GM18907 (cell line): ENCODE measurements at regions not wholly inside any gene's neighbourhood (a gene's known extent, or its start where the extent isn't known, plus 50 kb on each side); places are given as distances from the start of the nearest gene placed in this dataset.

ENCODE experiments used
- ATAC-seq: cut with Tn5 transposase; IDR thresholded peaks from one replicate; pipeline ENCODE4 v1.9.1; 2021; ENCODE audit warnings: mild to moderate bottlenecking, moderate library complexity; ENCODE audit not compliant: unreplicated experiment

GRCh38 chr5:86971034-86971571 lies 296.6 kb upstream of the RASA1 start:
- ATAC-seq, result peak; percentile 53

GRCh38 chr5:86974955-86975354 lies 292.7 kb upstream of the RASA1 start:
- no peak for ATAC-seq

- ATAC-seq, result no peak
Observed at GRCh38 chr5:86977190-86977589, 290.5 kb upstream of the RASA1 start.

- ATAC-seq, result no peak
Observed at GRCh38 chr5:86977808-86978207, 289.9 kb upstream of the RASA1 start.

- no peak for ATAC-seq
Observed at GRCh38 chr5:86979811-86980411, 287.8 kb upstream of the RASA1 start.

GRCh38 chr5:86981898-86982297 lies 285.8 kb upstream of the RASA1 start:
- no peak for ATAC-seq

- no peak for ATAC-seq
Observed at GRCh38 chr5:86983208-86983607, 284.5 kb upstream of the RASA1 start.

GRCh38 chr5:86986837-86987236 lies 280.8 kb upstream of the RASA1 start:
- ATAC-seq, result no peak

- no peak for ATAC-seq
Observed at GRCh38 chr5:86997516-86997915, 270.2 kb upstream of the RASA1 start.

GRCh38 chr5:86999951-87000350 lies 267.7 kb upstream of the RASA1 start:
- no peak for ATAC-seq

- no peak for ATAC-seq
Observed at GRCh38 chr5:87002485-87002884, 265.2 kb upstream of the RASA1 start.

- ATAC-seq, result no peak
Observed at GRCh38 chr5:87004101-87004500, 263.6 kb upstream of the RASA1 start.

- ATAC-seq, result no peak
Observed at GRCh38 chr5:87007737-87008136, 259.9 kb upstream of the RASA1 start.

GRCh38 chr5:87008751-87009560 lies 258.7 kb upstream of the RASA1 start:
- no peak for ATAC-seq

GRCh38 chr5:87010736-87011135 lies 256.9 kb upstream of the RASA1 start:
- no peak for ATAC-seq

GRCh38 chr5:87015901-87016300 lies 251.8 kb upstream of the RASA1 start:
- ATAC-seq, result no peak

- ATAC-seq, result peak; percentile 88
Observed at GRCh38 chr5:87020099-87020934, 247.4 kb upstream of the RASA1 start.

GRCh38 chr5:87022415-87022814 lies 245.3 kb upstream of the RASA1 start:
- ATAC-seq, result no peak

GRCh38 chr5:87027570-87027969 lies 240.1 kb upstream of the RASA1 start:
- ATAC-seq, result no peak

GRCh38 chr5:87029951-87030350 lies 237.7 kb upstream of the RASA1 start:
- no peak for ATAC-seq

GRCh38 chr5:87030699-87031098 lies 237.0 kb upstream of the RASA1 start:
- ATAC-seq, result no peak
